NCI-H1694 (cell line): ENCODE measurements at regions not wholly inside any gene's neighbourhood (a gene's known extent, or its start where the extent isn't known, plus 50 kb on each side); places are given as distances from the start of the nearest gene placed in this dataset.
A peak's percentile ranks its signal among the peaks of the same experiment; 100 is the strongest.
"Not testable (repeated sequence)": the region's sequence is repeated elsewhere in the genome, so short reads cannot be mapped to it uniquely, and the experiment has no call there.

Experiments
- DNase-seq: peaks from one replicate; lab custom pipeline; 2025; lab: John Stamatoyannopoulos, UW

DNA sequence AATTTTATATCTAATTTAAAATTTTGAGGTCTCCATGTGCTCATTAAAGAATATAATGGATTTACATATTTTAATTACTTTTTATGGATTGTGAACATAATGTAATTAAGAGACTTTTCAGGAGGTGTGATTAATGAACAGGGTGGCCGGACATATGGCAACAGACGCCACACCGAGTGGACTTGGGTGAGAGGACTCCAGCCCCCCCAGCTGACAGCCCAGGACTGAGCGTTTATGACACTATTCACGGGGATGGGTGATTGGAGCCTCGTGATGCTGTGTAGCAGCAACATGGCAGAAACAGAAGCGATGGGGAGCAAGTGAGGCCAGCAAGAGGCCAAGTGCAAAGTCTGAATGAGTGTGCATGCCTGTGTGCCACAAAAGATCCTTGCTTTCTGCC is 1176.9 kb downstream of the TYW1 start:
- DNase-seq: no peak

- peak; percentile 84 for DNase-seq
Measured at GRCh38 chr7:68176974-68177373, 1180.3 kb downstream of the TYW1 start.

- no peak for DNase-seq
Measured at GRCh38 chr7:68180761-68181160, 1184.1 kb downstream of the TYW1 start.

DNA sequence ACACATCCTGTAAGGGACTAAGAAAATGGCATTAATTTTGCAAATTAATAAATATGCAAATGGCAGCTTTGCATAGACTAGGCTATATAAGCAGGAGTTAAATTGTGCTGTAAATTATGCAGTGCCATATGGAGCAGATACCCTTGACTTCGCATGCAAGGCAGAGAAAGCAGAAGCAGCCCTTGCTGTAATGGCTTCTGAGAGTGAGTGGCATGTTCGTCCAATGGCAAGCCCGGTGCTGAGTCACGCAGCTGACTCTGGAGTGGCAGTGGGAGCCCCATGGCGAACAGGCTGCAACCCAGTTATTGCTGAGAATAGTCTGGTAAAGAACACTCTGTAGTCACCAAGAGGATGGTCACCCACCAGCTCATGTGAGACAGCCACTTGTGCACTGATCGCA is 1186.5 kb downstream of the TYW1 start:
- DNase-seq: peak; percentile 30

- DNase-seq: peak; percentile 56
Measured at GRCh38 chr7:68185631-68186456, 1189.2 kb downstream of the TYW1 start.

GRCh38 chr7:68187532-68187931 is 1190.9 kb downstream of the TYW1 start:
- DNase-seq: no peak

DNA sequence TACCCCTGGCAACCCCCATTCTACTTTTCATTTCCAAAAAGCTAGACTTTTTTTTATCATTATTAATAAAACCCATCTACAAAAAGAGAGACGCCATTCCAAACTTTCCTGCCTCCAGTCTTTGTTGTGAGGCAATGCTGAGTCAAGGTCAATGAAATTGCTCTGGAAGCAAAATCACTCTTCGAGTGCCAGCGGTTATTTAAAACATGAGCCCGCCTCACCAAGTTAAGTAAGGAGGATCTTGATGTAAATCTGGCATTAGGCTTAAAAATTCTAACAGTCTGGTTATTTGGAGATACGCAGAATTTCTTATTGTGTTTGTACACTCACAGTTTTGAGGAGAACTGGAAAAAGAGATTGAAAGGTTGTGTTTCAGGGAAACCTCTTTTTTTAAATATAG is 1196.3 kb downstream of the TYW1 start:
- DNase-seq: no peak

DNA sequence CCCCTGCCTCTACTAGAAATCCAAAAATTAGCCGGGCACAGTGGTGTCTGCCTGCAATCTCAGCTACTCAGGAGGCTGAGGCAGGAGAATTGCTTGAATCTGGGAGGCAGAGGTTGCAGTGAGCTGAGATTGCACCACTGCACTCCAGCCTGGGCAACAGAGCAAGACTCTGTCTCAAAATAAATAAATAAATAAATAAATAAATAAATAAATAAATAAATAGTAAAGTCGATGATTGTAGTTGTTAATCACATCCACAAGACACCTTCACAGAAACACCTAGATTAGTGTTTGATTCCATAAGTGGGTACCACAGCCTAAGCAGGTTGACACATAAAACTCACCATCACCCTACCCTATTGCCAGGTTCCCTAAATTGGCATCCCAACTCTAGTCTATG is 1199.0 kb downstream of the TYW1 start:
- DNase-seq: not testable (repeated sequence)

GRCh38 chr7:68200051-68200670 is 1203.5 kb downstream of the TYW1 start:
- no peak for DNase-seq

GRCh38 chr7:68203251-68203650 is 1206.6 kb downstream of the TYW1 start:
- no peak for DNase-seq

DNA sequence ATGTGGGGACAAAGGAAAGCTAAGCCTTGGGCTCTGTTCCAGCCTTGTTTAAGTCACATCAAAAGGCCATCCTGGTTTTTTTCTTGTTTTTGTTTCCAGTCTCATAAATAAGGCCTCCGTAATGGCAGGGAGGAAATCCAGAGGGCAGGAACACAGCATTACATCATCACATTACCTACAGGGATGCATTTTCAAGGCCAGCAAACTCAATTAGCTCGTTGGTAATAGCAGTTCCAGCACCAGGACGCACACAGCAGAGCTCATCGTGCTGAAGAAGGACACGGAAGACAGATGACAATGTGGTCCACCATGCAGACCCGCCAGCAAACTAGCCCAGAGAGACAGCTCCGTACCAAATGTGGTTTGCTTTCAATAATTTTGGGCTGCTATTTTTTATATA is 1209.2 kb downstream of the TYW1 start:
- DNase-seq: no peak

- no peak for DNase-seq
Measured at GRCh38 chr7:68206946-68207485, 1210.4 kb downstream of the TYW1 start.

- DNase-seq: no peak
Measured at GRCh38 chr7:68207676-68208075, 1211.0 kb downstream of the TYW1 start.

GRCh38 chr7:68209486-68209885 is 1212.9 kb downstream of the TYW1 start:
- DNase-seq: no peak

- DNase-seq: no peak
Measured at GRCh38 chr7:68213838-68214237, 1217.2 kb downstream of the TYW1 start.

DNA sequence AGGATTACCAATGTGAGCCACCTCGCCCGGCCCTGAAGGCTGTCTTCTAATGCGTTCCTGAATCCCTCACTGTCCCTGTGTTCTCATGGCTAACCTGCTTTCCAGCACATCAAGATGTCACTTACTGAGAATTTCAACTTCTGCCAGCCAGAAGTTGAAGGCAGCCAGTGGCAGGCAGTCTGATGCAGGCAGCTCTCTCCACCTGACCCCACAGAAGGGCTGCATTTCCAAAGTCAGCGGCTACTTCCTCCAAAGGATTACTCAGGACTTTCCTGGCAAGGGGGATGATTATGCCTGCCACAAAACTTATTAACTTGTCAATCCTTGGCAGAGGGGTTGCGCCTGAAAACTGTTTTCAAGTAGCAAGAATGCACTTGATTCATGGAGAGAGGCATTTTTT is 1219.4 kb downstream of the TYW1 start:
- no peak for DNase-seq

- DNase-seq: no peak
Measured at GRCh38 chr7:68217426-68217825, 1220.8 kb downstream of the TYW1 start.

DNA sequence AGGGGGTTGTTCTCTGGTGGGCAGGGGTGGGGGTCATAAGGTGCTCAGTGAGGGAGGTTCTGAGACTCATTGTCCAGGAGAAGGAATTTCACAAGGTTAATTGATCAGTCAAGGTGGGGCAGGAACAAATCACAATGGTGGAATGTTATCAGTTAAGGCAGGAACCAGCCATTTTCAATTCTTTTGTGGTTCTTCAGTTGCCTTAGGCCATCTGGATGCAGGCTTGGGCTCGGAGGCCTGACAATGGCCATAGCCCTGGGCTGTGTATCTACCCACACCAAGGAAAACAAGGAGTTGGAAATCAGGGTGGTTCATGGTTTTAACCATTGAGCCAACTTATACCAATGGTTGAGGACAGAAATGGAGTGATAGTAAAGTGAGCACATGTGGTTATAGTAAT is 1221.8 kb downstream of the TYW1 start:
- no peak for DNase-seq

DNA sequence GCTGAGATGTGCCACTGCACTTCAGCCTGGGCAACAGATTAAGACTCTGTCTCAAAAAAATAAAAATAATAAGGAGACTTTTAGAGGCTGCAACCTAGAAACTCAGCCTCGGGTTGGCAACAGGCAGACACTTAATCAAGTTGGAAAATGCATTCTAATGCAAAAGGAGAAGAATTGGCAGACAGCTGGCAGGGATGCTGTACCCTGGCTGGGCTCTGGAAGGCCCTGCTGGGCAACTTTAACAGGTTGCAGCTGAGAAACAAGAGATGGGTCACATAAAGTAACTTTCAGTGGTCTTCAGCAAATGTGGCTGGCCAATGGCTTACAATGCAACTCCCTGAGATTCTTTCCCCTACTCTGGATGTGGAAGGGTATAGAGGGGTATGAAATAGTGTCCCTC is 1225.7 kb downstream of the TYW1 start:
- DNase-seq: no peak

GRCh38 chr7:68224041-68224741 is 1227.6 kb downstream of the TYW1 start:
- DNase-seq: peak; percentile 41

- not testable (repeated sequence) for DNase-seq
Measured at GRCh38 chr7:68231011-68231410, 1234.4 kb downstream of the TYW1 start.

GRCh38 chr7:68235937-68236336 is 1239.3 kb downstream of the TYW1 start:
- DNase-seq: no peak
